ENCODE measurements at regions not wholly inside any gene's neighbourhood (a gene's known extent, or its start where the extent isn't known, plus 50 kb on each side); places are given as distances from the start of the nearest gene placed in this dataset.
"Not testable (repeated sequence)": the region's sequence is repeated elsewhere in the genome, so short reads cannot be mapped to it uniquely, and the experiment has no call there.

DNA sequence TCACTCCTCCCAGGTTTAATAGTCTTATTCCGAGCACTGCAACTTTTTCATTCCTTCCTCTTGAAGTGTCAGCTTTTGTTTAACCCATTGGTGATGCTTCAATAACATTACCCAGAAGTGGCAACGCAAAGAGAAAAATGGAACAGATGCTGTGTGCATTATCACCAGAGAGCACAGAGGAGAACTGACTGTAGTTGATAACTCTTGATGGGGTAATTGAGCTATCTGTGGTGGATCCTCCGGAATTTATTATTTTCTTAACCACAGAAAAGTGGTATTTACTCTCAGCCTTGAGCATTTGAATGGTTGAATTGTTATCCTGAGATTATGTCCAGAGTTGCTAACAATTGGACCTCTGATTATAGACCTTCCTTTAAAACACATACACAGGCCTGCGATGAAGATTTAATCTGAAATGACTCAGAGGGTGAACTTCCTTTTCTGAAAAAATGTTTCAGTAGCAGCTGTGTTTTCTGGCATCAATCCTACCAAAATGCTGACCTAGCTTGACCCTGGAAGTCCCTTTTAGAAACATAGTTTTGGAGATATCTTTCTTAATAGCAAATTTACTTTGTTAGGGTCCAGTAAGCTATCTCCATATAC is 1584.4 kb upstream of the LRRTM3 start:
- no peak for DNase-seq

- DNase-seq: no peak
These were observed 1583.6 kb upstream of the LRRTM3 start for GRCh38 chr10:65342245-65342644.

- DNase-seq: no peak
These were observed 1579.4 kb upstream of the LRRTM3 start for GRCh38 chr10:65346466-65346865.

- DNase-seq: no peak
These were observed 1577.2 kb upstream of the LRRTM3 start for GRCh38 chr10:65348637-65349036.

- no peak for DNase-seq
These were observed 1575.2 kb upstream of the LRRTM3 start for GRCh38 chr10:65350611-65351010.

DNA sequence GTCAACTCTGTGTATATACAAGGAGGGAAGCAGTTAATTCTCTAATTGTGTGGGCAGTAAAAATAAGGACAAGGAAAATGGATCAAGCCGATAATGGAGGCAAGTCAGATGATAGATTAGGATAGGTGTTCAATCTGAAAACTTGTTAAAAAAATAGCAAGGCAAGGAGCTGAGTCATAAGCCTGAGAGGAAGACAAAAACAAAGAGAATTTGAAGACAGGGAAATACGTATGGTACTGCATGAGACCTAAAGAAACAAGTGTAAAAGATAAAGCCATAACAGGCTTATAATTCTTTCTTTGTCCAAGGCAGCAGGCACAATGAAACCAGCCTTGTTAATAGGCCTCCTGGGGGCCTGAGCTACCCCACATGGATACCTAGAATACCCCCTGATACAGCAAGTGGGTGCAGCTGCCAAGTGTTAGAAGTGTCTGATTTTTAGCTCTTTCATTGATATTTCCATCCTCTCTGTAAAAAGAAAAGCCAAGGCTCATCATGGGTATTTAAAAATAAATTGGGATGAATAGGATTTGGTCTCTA is 1570.6 kb upstream of the LRRTM3 start:
- DNase-seq: no peak

DNA sequence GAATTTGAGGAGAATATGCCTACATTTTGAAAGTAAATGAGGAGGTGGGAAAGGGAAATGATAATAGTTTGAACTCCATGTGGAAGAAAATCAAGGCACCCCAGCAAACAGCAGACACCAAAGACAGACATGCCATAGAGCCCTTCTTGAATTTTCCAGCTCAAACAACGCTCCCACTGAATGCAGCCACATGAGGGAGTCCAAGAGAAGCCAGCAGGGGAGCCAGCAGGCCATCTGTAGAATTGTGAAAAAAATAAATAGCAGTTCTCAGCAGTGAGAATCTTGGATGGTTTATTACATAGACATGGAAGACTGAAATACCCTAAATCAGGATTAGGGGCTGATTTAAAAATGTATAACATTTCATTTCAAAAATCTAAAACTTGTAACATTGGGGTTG is 1567.3 kb upstream of the LRRTM3 start:
- no peak for DNase-seq

- no peak for DNase-seq
These were observed 1565.3 kb upstream of the LRRTM3 start for GRCh38 chr10:65360497-65360896.

GRCh38 chr10:65365878-65366277 is 1560.0 kb upstream of the LRRTM3 start:
- no peak for DNase-seq

DNA sequence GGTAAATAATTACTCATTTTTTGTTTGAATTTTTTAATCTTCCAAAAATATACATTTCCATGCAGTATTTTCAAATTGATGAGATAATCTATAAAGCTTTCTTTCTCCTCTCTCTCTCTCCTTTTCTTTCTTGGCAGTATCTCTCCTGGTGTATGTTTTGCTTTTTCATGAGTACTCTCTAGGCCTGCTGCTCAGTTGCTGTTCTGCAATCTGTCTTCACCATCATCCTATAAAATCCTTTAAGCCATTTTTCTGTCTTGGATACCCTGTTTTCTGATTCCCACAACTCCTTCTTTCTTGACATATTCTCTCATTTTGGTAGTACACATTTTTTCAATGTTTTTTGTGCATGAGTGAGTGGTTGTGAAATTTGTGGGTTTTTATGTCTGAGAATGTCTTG is 1558.1 kb upstream of the LRRTM3 start:
- no peak for DNase-seq

DNA sequence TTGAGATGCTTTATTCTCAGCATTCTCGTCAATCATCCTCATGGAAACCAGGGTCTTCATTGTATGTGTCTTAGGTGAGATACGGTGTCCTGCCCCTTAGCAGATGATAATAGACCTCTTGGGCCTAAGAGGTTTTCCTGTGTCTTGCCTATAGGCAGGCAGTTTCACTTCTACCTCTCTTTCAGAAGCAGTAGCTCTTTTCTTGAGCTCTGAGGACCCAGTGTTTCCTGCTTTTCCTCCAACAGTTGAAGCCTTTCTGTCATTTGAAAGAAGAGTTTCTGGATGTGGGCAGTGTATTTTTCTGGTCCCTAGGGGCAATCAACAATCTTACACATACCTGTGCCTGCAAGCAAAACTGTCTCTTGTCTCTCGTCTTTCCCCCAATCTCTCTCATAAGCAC is 1550.3 kb upstream of the LRRTM3 start:
- DNase-seq: no peak

GRCh38 chr10:65377687-65378086 is 1548.1 kb upstream of the LRRTM3 start:
- DNase-seq: no peak

- no peak for DNase-seq
These were observed 1531.1 kb upstream of the LRRTM3 start for GRCh38 chr10:65394502-65395297.

- no peak for DNase-seq
These were observed 1530.2 kb upstream of the LRRTM3 start for GRCh38 chr10:65395631-65396030.

DNA sequence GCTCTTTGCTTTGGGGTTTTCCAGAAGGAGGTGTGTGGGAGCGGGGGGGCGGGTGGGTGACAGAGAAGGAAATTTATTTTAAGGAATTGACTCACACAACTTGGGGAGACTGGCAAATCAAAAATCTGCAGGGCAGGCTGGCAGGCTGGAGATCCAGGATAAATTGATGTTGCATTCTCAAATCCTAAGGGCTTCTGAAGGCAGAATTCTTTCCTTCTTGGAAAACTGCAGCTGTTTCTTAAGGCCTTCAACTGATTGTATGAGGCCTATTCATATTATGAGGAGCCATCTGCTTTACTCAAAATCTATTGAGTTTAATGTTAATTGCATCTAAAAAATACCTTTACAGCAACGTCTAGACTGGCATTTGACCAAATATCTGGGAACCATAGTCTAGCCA is 1528.8 kb upstream of the LRRTM3 start:
- no peak for DNase-seq

- DNase-seq: no peak
These were observed 1517.4 kb upstream of the LRRTM3 start for GRCh38 chr10:65408401-65408800.

DNA sequence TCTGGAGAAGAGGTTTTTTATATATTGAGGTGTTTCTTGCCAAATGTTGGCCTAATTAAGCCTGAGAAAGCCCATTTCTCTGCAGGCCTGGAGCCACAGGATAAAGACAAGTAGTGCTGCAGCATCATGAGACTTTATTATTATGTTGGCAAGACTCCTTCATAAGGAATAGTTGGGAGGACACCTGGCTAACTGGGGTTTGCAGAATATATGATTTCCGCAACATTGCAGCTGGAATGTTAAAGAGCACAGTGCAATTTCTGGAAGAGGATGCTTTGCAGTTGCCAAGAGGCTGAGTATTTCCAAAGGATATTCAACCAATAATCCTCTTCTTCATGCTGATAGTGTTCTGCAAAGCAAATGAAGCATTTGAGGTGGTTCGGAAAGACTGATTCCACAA is 1512.8 kb upstream of the LRRTM3 start:
- no peak for DNase-seq

- DNase-seq: no peak
These were observed 1510.5 kb upstream of the LRRTM3 start for GRCh38 chr10:65415318-65415717.

- DNase-seq: no peak
These were observed 1509.7 kb upstream of the LRRTM3 start for GRCh38 chr10:65416094-65416493.

DNA sequence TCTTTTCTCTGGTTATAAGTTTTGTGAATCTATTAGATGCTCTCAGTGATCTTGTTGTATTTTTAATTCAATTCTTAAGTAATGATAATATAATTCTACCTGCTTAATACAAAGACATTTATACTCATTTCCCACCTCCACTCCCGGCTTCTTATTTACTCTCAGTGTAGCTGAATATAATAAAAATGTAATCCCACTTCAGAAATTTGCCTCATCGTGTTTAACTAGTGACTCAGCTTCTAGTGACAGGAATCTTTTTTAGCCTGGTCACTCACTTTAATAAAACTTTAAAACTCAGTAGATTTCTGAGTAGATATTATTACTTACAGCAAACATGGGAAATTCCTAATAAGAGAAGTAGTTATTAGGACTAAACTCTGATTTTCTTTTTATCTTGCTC is 1506.2 kb upstream of the LRRTM3 start:
- DNase-seq: no peak

DNA sequence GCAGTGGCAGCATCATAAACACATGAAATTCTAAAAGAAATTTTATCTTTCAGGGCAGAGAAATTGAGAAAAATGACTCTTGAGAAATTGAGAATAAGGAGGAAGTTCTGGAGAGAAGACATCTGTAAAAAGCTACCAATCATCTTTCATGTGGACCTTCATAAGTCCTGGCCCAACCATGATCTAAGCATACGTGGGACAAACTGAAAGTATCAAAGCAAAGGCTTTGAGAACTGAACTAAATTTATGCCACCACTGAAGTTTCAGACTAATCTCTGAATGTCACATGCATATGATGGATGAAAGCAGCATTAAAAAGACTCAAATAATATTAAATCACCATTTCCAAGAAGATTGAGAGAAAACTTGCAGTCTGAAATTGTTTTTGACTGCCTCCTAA is 1502.8 kb upstream of the LRRTM3 start:
- no peak for DNase-seq

DNA sequence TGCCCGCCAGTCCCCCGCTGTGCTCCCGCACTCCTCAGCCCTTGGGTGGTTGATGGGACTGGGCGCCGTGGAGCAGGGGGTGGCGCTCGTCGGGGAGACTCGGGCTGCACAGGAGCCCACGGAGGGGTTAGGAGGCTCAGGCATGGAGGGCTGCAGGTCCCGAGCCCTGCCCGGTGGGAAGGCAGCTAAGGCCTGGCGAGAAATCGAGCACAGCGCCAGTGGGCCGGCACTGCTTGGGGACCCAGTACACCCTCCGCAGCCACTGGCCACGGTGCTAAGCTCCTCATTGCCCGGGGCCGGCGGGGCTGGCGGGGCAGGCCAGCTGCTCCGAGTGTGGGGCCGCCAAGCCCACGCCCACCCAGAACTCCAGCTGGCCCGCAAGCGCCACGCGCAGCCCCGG is 1496.5 kb upstream of the LRRTM3 start:
- DNase-seq: not testable (repeated sequence)

DNA sequence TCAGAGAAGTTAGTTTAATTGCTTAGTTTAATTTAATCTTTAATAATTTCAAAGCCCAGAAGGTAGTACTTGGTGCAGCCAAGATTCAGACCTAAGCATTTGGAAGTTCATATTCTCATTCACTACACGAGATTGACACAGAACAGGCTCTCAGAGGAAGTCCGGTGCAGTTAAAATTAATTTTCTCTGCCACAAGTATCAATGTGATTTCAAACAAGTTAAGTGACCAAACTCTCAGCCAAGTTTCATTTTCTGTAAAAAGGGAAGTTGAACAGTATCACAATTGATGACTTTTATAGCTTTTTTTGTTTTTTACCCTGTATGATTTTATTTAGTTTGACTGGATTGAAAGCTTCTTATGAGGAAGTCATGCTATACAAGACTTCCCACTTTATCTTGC is 1494.9 kb upstream of the LRRTM3 start:
- DNase-seq: no peak

DNA sequence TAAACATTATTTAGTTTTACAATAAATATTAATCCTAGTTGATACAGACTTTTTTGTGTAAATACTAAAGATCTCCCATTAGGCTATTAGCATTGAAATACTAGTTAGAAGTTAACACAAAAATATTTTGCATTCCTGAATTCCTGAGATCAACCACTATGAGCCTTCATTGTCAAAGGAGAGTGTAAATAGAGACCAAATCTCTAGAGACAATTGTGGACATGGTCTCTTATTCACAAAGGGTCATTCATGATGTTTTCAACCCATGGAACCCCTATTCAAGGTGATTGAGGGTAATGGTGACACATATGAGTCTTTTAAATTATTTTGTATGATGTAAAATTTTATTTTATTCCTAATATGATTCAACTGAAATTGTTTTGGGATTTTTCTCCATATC is 1454.8 kb upstream of the LRRTM3 start:
- DNase-seq: no peak

DNA sequence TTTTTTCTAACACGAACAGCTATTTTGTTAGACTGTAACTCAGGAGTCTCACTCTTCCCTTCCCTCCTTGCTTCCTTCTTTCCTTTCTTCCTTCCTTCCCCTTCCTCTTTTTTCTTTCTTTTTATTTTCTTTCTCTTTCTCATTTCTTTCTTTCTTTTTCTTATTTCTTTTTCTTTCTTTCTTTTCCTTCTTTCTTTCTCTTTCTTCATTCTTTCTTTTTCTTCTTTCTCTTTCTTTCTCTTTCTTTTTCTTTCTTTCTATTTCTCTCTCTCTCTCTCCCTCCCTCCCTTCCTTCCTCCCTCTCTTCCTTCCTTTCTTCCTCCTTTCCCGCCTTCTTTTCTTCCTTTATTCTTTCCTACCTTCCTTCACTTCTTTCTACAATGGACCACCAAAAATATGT is 1443.0 kb upstream of the LRRTM3 start:
- DNase-seq: no peak
